Astrocyte (in vitro differentiated cells and primary cell): ENCODE measurements at regions not wholly inside any gene's neighbourhood (a gene's known extent, or its start where the extent isn't known, plus 50 kb on each side); places are given as distances from the start of the nearest gene placed in this dataset.
"Not testable (repeated sequence)": the region's sequence is repeated elsewhere in the genome, so short reads cannot be mapped to it uniquely, and the experiment has no call there.

Experiments
- CTCF ChIP-seq: IDR thresholded peaks from 2 replicates; pipeline ENCODE4 v1.5.1; 2011; ENCODE audit warnings: low read depth, mild to moderate bottlenecking, inconsistent platforms, low read length, moderate library complexity; ENCODE audit not compliant: insufficient read depth
- EZH2 ChIP-seq: IDR thresholded peaks from 2 replicates; pipeline ENCODE4 v1.6.1; 2012; ENCODE audit warnings: mild to moderate bottlenecking, low read length, inconsistent platforms; ENCODE audit not compliant: insufficient read depth

- not testable (repeated sequence) for TF ChIP-seq CTCF, EZH2
Measured at GRCh38 chr1:60840476-60840875, 241.9 kb upstream of the NFIA start.
